GM18502 (cell line): ENCODE measurements at regions not wholly inside any gene's neighbourhood (a gene's known extent, or its start where the extent isn't known, plus 50 kb on each side); places are given as distances from the start of the nearest gene placed in this dataset.
A peak's percentile ranks its signal among the peaks of the same experiment; 100 is the strongest.
"Not testable (repeated sequence)": the region's sequence is repeated elsewhere in the genome, so short reads cannot be mapped to it uniquely, and the experiment has no call there.

Experiments
- ATAC-seq: cut with Tn5 transposase; IDR thresholded peaks from one replicate; pipeline ENCODE4 v1.9.1; 2021; ENCODE audit warnings: mild to moderate bottlenecking; ENCODE audit not compliant: unreplicated experiment, poor library complexity

DNA sequence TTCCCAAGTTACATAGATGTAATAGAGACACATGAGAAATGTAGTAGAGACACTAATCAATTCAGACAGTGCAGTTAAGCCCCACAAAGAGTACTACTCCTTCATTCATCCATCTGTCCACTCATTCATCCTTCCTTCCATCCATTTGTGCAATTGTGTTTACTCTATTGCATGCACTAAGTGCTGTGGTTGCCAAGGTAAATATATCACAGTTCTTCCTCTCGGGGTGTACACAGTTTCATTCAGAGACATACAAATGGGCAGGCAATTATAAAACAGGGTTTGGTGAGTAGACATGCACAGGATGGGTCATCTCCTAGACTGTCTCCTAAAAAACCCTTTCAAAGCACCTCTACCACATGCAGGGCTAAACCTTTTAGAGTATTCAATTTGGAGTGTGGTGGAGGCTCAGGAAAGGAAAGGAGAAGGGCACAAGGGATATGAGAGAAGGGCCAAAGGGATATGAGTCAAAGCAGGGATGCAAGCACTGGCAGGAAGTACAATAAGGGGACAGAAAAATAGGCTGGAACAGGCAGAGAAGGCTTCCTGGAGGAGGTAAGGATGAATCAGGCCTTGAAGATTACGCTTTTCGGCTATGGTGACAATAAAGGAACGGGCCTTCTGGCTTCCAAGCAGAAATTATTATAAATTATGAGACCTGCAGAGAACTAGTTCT, 153.6 kb upstream of the VKORC1L1 start:
- ATAC-seq: not testable (repeated sequence)

- peak; percentile 73 for ATAC-seq
Observed at GRCh38 chr7:65722361-65722792, 150.5 kb upstream of the VKORC1L1 start.

DNA sequence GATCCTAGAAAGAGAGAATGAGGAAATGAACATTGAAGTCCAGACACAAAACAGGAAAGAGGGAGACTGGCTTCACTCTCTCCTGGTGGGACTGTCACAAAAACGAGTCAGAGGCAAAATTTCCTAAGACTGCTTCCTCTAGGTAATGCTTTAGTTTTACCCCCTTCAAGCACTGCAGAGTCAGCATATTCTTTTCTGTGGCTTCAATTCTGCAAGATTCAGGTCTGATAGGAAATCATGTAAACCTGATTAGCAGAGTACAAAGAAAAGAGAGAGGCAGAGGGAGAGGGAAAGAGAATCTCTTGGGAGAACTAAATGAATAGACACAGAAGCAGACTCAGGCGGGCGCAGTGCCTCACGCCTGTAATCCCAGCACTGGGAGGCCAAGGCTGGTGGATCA, 145.7 kb upstream of the VKORC1L1 start:
- not testable (repeated sequence) for ATAC-seq

- ATAC-seq: no peak
Observed at GRCh38 chr7:65731129-65731528, 141.7 kb upstream of the VKORC1L1 start.

GRCh38 chr7:65731562-65732035, 141.3 kb upstream of the VKORC1L1 start:
- ATAC-seq: peak; percentile 92

GRCh38 chr7:65744406-65744805, 128.5 kb upstream of the VKORC1L1 start:
- no peak for ATAC-seq

GRCh38 chr7:65746398-65746669, 126.5 kb upstream of the VKORC1L1 start:
- ATAC-seq: no peak

DNA sequence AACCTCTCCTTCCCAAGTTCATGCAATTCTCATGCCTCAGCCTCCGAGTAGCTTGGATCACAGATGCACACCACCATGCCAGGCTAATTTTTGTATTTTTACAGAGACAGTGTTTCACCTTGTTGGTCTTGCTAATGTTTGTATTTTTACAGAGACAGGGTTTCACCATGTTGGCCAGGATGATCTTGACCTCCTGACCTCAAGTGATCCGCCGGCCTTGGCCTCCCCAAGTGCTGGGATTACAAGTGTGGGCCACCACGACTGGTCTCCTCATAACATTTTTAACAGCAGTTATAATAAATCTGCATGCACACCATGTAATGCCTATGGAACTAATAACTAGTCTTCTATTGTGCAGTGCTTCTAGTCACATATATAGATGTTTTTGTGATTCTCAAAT, 123.8 kb upstream of the VKORC1L1 start:
- ATAC-seq: no peak

GRCh38 chr7:65749518-65749917, 123.4 kb upstream of the VKORC1L1 start:
- no peak for ATAC-seq

DNA sequence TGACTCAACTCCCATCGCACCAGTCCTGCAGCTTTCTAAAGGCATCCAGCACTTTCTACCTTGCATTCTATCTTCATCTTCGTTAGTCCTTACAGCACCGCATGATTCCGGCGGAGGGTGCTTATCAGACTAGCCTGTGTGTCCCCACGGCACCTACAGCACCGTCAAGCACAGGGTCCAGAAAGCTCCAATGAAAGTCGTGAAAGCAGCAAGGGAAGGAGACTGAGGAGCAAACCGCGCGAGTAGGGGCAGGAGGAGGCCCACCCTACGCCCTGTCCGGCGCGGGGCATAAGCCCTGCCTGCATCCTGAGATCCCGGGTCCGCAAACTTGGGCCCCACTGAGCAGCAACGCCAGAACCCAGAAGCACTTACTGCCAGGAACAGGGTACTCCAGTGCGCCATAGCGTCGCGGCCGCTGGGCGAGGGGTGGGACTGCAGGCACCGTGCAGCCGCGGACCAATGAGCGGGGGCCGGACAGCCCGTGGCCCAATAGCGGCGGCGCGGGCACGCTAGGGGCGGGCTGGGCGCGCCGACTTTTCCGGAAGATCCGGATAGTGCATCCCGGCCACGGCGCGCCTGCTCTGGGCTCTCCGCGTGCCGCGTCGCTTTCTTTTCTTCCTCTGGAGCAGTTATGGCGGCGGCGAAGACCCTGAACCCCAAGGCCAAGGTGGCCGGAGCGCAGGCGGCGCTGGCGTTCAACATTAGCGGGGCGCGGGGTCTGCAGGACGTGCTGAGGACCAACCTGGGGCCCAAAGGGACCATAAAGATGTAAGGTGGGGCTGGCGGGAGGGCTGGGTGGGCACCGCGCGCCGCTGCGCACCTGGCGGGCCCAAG, 122.1 kb upstream of the VKORC1L1 start:
- peak; percentile 99 for ATAC-seq

DNA sequence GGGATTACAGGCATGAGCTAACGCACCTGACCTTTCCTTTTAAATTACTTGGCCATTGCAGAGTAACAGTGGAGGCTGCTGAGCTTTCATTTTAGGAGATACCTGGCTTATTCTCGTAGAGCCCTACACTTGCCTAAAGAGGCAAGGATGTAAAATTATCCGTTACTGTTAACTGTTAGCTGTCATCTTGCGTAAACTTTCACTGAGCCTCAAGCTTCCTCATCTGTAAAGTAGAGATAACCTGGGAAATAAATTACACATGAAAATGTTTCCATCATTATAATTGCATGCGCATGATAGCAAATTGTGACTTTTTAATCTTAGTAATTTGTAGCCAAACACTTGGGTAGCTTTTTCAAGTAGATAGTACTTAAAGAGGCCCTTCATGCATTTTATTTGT, 118.8 kb upstream of the VKORC1L1 start:
- ATAC-seq: not testable (repeated sequence)

GRCh38 chr7:65758991-65759390, 113.9 kb upstream of the VKORC1L1 start:
- not testable (repeated sequence) for ATAC-seq

- not testable (repeated sequence) for ATAC-seq
Observed at GRCh38 chr7:65762712-65763111, 110.2 kb upstream of the VKORC1L1 start.

DNA sequence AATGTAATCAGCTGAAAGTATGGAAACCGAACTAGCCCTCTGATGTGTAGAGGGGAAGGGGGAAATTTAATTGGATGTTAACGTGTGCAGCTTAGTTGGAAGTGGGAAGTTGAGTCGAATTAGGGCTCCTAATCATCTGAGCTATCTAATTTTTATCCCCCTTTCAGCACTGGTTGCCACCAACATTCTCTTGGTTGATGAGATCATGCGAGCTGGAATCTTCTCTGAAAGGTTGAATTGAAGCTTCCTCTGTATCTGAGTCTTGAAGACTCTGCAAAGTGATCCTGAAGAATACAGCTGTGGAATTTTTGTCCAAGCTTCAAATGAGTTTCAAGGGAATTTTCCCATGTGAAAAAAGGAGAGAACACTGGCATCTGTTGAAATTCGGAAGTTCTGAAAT, 109.8 kb upstream of the VKORC1L1 start:
- ATAC-seq: not testable (repeated sequence)

GRCh38 chr7:65770473-65771225, 102.2 kb upstream of the VKORC1L1 start:
- ATAC-seq: peak; percentile 99

- not testable (repeated sequence) for ATAC-seq
Observed at GRCh38 chr7:65771226-65771569, 101.7 kb upstream of the VKORC1L1 start.

DNA sequence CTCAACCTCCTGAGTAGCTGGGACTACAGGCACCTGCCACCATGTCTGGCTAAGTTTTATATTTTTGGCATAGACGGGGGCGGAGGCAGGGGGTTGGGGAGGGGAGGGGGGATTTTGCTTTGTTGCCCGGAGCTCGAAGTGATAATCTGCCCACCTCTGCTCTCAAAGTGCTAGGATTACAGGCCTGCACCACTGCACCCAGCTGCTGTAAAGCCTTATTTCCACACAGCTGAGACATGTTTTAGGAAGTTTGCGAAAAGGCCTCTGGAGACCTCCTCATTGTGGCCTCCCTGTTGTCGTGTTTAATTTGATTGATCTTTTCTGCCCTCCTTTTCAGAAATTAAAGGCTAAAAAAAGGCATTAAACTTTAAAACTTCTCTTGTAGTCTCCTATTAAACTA, 96.2 kb upstream of the VKORC1L1 start:
- not testable (repeated sequence) for ATAC-seq

- ATAC-seq: not testable (repeated sequence)
Observed at GRCh38 chr7:65789943-65790342, 82.9 kb upstream of the VKORC1L1 start.

GRCh38 chr7:65791788-65792187, 81.1 kb upstream of the VKORC1L1 start:
- ATAC-seq: not testable (repeated sequence)

- ATAC-seq: not testable (repeated sequence)
Observed at GRCh38 chr7:65792726-65793125, 80.1 kb upstream of the VKORC1L1 start.
